T-helper 17 cell (primary cell): ENCODE measurements at regions not wholly inside any gene's neighbourhood (a gene's known extent, or its start where the extent isn't known, plus 50 kb on each side); places are given as distances from the start of the nearest gene placed in this dataset.
"Not testable (repeated sequence)": the region's sequence is repeated elsewhere in the genome, so short reads cannot be mapped to it uniquely, and the experiment has no call there.

Experiments
- ATAC-seq: fragments of 150-1000 bp; cut with Tn5 transposase; 2 replicates; pipeline ENCODE4 v1.10.0; 2021; ENCODE audit warnings: mild to moderate bottlenecking, moderate library complexity
- DNase-seq, 3 donors: peaks; one replicate each; pipeline versions ENCODE4 v3.0.0 to v3.0.0-alpha.2; 2020 to 2021
- H3K9me3 ChIP-seq: one replicate; pipeline ENCODE4 v1.7.0; 2013; ENCODE audit warnings: low read length, mild to moderate bottlenecking; ENCODE audit not compliant: control insufficient read depth, poor library complexity, severe bottlenecking
- H3K27ac Mint-ChIP-seq: one replicate; pipeline ENCODE4 v1.8.0; 2022; ENCODE audit warnings: mild to moderate bottlenecking, moderate library complexity, mixed read lengths
- H3K27me3 Mint-ChIP-seq: one replicate; pipeline ENCODE4 v1.8.0; 2022; ENCODE audit warnings: mixed read lengths
- H3K36me3 Mint-ChIP-seq: one replicate; pipeline ENCODE4 v1.8.0; 2022; ENCODE audit warnings: low read depth, mixed read lengths
- H3K4me1 Mint-ChIP-seq: one replicate; pipeline ENCODE4 v1.8.0; 2022; ENCODE audit warnings: mild to moderate bottlenecking, mixed read lengths
- H3K4me3 Mint-ChIP-seq: one replicate; pipeline ENCODE4 v1.8.0; 2022; ENCODE audit warnings: mild to moderate bottlenecking, moderate library complexity, mixed read lengths

GRCh38 chr13:79923973-79924556 is 416.9 kb downstream of the SPRY2 start:
- H3K4me3 Mint-ChIP-seq, H3K4me1 Mint-ChIP-seq, DNase-seq, ATAC-seq, H3K27me3 Mint-ChIP-seq, H3K9me3 ChIP-seq, H3K27ac Mint-ChIP-seq, H3K36me3 Mint-ChIP-seq: not testable (repeated sequence)

- ATAC-seq (no peak), DNase-seq (no peak)
- no peaks in the 10 kb centered on the region for H3K9me3 ChIP-seq
- no peak overlapping the region for H3K4me3 Mint-ChIP-seq
- no peaks in the 10 kb centered on the region for H3K27me3 Mint-ChIP-seq
- no peaks in the 10 kb centered on the region for H3K4me1 Mint-ChIP-seq
- H3K36me3 Mint-ChIP-seq, result no peaks in the 10 kb centered on the region
- H3K27ac Mint-ChIP-seq, result no peak overlapping the region
Observed at GRCh38 chr13:79919091-79919490, 421.8 kb downstream of the SPRY2 start.

- Mint-ChIP-seq H3K27ac (no peak overlapping the region), H3K36me3 (no peaks in the 10 kb centered on the region), H3K4me3 (no peak overlapping the region), H3K27me3 (no peaks in the 10 kb centered on the region), H3K4me1 (no peaks in the 10 kb centered on the region)
- no peaks in the 10 kb centered on the region for H3K9me3 ChIP-seq
- DNase-seq, result no peak
- ATAC-seq, result no peak
Observed at GRCh38 chr13:79918620-79919019, 422.3 kb downstream of the SPRY2 start.

- Mint-ChIP-seq H3K27ac (no peak overlapping the region), H3K4me3 (no peak overlapping the region), H3K36me3 (no peaks in the 10 kb centered on the region), H3K27me3 (no peaks in the 10 kb centered on the region), H3K4me1 (no peaks in the 10 kb centered on the region)
- DNase-seq, result no peak
- no peak for ATAC-seq
- H3K9me3 ChIP-seq, result no peaks in the 10 kb centered on the region
Observed at GRCh38 chr13:79917628-79918027, 423.3 kb downstream of the SPRY2 start.

- ATAC-seq, result no peak
- Mint-ChIP-seq H3K27ac (no peak overlapping the region), H3K36me3 (no peaks in the 10 kb centered on the region), H3K4me1 (no peaks in the 10 kb centered on the region), H3K27me3 (no peaks in the 10 kb centered on the region), H3K4me3 (no peak overlapping the region)
- no peaks in the 10 kb centered on the region for H3K9me3 ChIP-seq
- no peak for DNase-seq
Observed at GRCh38 chr13:79915114-79915811, 425.7 kb downstream of the SPRY2 start.

GRCh38 chr13:79913141-79913827 is 427.6 kb downstream of the SPRY2 start:
- Mint-ChIP-seq H3K4me1 (no peaks in the 10 kb centered on the region), H3K4me3 (no peak overlapping the region), H3K27me3 (no peaks in the 10 kb centered on the region), H3K27ac (no peak overlapping the region), H3K36me3 (no peaks in the 10 kb centered on the region)
- no peaks in the 10 kb centered on the region for H3K9me3 ChIP-seq
- ATAC-seq, result no peak
- DNase-seq, result no peak

GRCh38 chr13:79912403-79912802 is 428.5 kb downstream of the SPRY2 start:
- H3K27me3 Mint-ChIP-seq, result no peaks in the 10 kb centered on the region
- H3K9me3 ChIP-seq, result no peaks in the 10 kb centered on the region
- no peak overlapping the region for H3K4me3 Mint-ChIP-seq
- no peaks in the 10 kb centered on the region for H3K36me3 Mint-ChIP-seq
- ATAC-seq (no peak), DNase-seq (no peak)
- H3K27ac Mint-ChIP-seq, result no peak overlapping the region
- H3K4me1 Mint-ChIP-seq, result no peaks in the 10 kb centered on the region

- no peak for DNase-seq
- no peak overlapping the region for H3K27ac Mint-ChIP-seq
- no peaks in the 10 kb centered on the region for H3K36me3 Mint-ChIP-seq
- H3K9me3 ChIP-seq, result no peaks in the 10 kb centered on the region
- H3K4me1 Mint-ChIP-seq, result no peaks in the 10 kb centered on the region
- H3K4me3 Mint-ChIP-seq, result no peak overlapping the region
- H3K27me3 Mint-ChIP-seq, result no peaks in the 10 kb centered on the region
- no peak for ATAC-seq
Observed at GRCh38 chr13:79910875-79911540, 429.9 kb downstream of the SPRY2 start.

GRCh38 chr13:79909644-79910043 is 428.7 kb downstream of the NDFIP2 start:
- DNase-seq (no peak), ATAC-seq (no peak)
- Mint-ChIP-seq H3K27me3 (no peaks in the 10 kb centered on the region), H3K4me3 (no peak overlapping the region), H3K36me3 (no peaks in the 10 kb centered on the region), H3K4me1 (no peaks in the 10 kb centered on the region), H3K27ac (no peak overlapping the region)
- H3K9me3 ChIP-seq, result no peaks in the 10 kb centered on the region

- no peaks in the 10 kb centered on the region for H3K4me1 Mint-ChIP-seq
- H3K4me3 Mint-ChIP-seq, result no peak overlapping the region
- ATAC-seq, result no peak
- no peak overlapping the region for H3K27ac Mint-ChIP-seq
- no peaks in the 10 kb centered on the region for H3K27me3 Mint-ChIP-seq
- no peak for DNase-seq
- no peaks in the 10 kb centered on the region for H3K9me3 ChIP-seq
- H3K36me3 Mint-ChIP-seq, result no peaks in the 10 kb centered on the region
Observed at GRCh38 chr13:79908381-79908780, 427.4 kb downstream of the NDFIP2 start.

GRCh38 chr13:79907527-79907926 is 426.6 kb downstream of the NDFIP2 start:
- no peaks in the 10 kb centered on the region for H3K9me3 ChIP-seq
- no peak overlapping the region for H3K4me3 Mint-ChIP-seq
- DNase-seq (no peak), ATAC-seq (no peak)
- H3K27ac Mint-ChIP-seq, result no peak overlapping the region
- H3K36me3 Mint-ChIP-seq, result no peaks in the 10 kb centered on the region
- no peaks in the 10 kb centered on the region for H3K27me3 Mint-ChIP-seq
- H3K4me1 Mint-ChIP-seq, result no peaks in the 10 kb centered on the region

GRCh38 chr13:79906345-79906744 is 425.4 kb downstream of the NDFIP2 start:
- H3K36me3 Mint-ChIP-seq, result no peaks in the 10 kb centered on the region
- no peak overlapping the region for H3K4me3 Mint-ChIP-seq
- ATAC-seq, result no peak
- no peaks in the 10 kb centered on the region for H3K4me1 Mint-ChIP-seq
- no peak for DNase-seq
- no peaks in the 10 kb centered on the region for H3K9me3 ChIP-seq
- no peak overlapping the region for H3K27ac Mint-ChIP-seq
- H3K27me3 Mint-ChIP-seq, result no peaks in the 10 kb centered on the region

GRCh38 chr13:79905018-79905417 is 424.1 kb downstream of the NDFIP2 start:
- Mint-ChIP-seq H3K4me1 (no peaks in the 10 kb centered on the region), H3K36me3 (no peaks in the 10 kb centered on the region), H3K27me3 (no peaks in the 10 kb centered on the region), H3K4me3 (no peak overlapping the region), H3K27ac (no peak overlapping the region)
- H3K9me3 ChIP-seq, result no peaks in the 10 kb centered on the region
- DNase-seq (no peak), ATAC-seq (no peak)
